GM18867 (cell line): ENCODE measurements at regions not wholly inside any gene's neighbourhood (a gene's known extent, or its start where the extent isn't known, plus 50 kb on each side); places are given as distances from the start of the nearest gene placed in this dataset.
"Not testable (repeated sequence)": the region's sequence is repeated elsewhere in the genome, so short reads cannot be mapped to it uniquely, and the experiment has no call there.

ENCODE experiments used
- ATAC-seq: cut with Tn5 transposase; IDR thresholded peaks from one replicate; pipeline ENCODE4 v1.9.1; 2021; ENCODE audit warnings: mild to moderate bottlenecking, moderate library complexity; ENCODE audit not compliant: unreplicated experiment

GRCh38 chrX:54615109-54615508 lies 85.1 kb downstream of the GNL3L start:
- no peak for ATAC-seq

- ATAC-seq, result no peak
Measured at GRCh38 chrX:54633641-54634040, 103.6 kb downstream of the GNL3L start.

DNA sequence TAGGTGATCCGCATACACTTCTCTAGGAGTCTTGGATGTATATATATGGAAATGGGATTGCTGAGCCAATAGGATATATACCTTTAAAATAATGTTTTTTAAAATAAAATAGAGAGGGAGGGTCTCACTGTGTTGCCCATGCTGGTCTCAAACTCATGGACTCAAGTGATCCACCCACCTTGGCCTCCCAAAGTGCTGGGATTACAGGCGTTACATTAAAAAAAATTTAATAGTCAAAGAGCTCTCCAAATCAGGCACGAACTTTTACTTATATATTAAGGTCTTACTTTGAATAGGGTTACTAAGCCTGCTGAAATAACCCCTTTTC lies 109.0 kb downstream of the GNL3L start:
- ATAC-seq, result no peak

DNA sequence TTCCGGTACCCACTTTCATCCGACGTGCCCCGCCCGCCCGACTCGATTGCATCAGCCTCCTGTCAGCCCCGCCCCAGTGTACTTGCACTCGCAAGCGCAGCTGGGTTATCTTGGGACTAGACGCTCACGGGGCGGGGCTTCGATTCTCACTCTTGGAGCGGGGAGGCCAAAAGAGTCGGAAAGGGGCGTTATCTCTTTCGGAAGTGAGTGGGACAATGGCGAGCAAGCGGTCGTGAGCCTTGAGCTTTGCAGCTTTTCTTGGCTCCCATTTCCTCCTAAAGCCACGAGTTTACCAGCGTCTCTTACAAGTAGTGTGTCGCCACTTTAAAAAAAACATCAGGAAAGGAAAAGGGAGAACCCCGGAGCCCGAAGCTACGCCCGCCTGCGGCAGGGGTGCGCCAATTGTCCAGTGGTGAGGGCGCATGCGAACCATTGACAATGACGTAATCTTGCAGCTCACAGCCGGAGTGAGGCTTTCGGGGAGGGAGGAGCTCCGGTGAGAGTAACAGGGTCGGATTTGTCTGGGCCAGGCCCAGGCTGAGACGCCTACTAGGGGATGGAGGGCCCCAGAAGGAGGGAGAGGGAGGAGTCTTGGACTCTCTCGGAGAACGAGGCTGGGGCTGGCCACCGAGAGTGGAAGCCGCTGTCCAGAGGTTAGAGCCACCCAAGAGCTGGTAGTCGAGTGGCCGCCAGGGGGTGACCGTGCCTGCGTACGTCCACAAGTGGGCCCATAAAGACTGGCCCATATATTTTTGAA lies 109.5 kb downstream of the GNL3L start:
- ATAC-seq, result peak; percentile 91

DNA sequence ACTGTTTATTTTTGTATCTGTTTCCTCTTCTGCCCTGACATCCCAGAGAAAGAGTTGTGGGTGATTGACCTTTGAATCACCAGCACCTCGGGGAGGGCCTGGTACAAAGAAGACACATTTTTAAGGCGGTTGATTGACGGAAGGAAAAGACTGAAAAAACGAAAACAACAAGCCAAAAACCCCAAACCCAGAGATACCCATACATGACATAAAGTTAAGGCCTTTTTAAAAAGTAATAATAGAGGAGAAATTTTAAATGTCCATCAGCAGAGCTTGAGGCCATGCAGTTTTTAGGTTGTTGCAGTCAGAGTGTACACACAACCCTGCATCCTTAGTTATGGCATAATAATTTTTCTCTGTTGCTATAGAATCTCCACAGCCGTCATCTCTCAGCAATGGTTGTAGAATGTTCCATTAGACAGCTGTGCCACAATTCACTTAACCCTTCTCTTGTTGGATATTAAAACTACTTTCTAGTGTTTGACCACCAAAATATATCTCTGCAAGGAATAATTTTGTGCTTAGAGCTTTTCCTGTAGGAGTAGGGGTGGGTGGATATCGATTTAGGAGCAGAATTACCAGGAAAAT lies 110.2 kb downstream of the GNL3L start:
- no peak for ATAC-seq

DNA sequence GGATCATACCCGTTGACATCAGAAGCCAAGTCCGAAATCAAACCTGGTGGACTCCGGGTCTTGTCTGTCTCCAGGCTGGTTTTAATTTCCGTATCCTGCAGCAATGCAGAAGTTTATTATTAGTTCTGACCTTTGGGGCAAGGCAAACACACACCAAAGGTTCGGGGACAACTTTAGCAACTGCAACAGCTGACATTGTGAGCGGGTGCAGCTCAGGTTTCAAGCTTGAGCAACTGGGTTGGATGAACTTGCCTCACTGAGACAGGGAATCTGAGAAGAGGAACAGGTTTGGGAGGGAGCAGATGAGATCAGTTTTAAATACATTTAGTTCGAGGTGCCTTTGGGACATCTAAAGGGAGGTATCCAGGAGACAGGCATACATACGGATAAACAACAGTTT lies 110.7 kb downstream of the GNL3L start:
- ATAC-seq, result no peak

- no peak for ATAC-seq
Measured at GRCh38 chrX:54641530-54641929, 111.5 kb downstream of the GNL3L start.

DNA sequence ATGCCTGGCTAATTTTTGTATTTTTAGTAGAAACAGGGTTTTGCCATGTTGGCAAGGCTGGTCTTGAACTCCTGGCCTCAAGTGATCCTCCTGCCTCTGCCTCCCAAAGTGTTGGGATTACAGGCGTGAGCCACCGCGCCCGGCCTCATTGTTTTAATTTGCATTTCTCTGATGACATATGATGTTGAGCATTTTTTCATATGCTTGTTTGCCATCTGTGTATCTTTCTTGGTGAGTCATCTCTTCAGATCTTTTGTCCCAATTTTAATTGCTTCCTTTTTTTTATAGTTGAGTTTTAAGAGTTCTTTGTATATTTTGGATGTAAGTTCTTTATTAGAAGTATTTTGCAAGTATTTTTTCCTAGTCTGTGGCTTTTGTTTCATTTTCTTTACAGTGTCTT lies 117.6 kb downstream of the GNL3L start:
- ATAC-seq, result not testable (repeated sequence)

DNA sequence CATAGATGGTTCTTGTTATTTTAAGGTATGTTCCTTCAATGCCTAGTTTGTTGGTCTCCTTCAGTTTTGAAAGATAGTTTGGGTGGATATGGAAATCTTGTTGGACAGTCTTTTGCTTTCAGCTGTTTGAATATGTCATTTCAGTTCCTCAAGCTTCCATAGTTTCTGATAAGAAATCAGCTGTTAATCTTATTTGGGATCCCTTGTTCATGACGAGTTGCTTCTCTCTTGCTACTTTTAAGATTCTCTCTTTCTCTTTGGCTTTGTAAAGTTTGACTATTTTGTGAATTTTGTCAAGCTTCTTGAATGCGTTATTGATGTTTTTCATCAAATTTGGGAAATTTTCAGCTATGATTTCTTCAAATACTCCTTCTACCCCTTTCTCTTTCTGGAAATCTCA lies 129.5 kb downstream of the GNL3L start:
- ATAC-seq, result no peak

DNA sequence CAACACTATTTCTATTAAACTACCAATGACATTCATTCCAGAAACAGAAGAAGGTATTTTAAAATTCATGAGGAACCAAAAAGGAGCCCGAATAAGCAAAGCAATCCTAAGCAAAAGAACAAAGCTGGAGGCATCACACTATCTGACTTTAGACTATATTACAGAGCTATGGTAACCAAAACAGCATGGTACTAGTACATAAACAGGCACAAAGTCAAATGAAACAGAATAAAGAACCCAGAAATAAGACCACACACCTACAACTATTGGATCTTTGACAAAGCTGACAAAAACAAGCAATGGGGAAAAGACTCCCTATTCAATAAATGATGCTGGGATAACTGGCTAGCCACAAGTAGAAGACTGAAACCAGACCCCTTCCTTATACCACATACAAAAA lies 122.3 kb downstream of the ITIH6 start:
- ATAC-seq, result no peak

DNA sequence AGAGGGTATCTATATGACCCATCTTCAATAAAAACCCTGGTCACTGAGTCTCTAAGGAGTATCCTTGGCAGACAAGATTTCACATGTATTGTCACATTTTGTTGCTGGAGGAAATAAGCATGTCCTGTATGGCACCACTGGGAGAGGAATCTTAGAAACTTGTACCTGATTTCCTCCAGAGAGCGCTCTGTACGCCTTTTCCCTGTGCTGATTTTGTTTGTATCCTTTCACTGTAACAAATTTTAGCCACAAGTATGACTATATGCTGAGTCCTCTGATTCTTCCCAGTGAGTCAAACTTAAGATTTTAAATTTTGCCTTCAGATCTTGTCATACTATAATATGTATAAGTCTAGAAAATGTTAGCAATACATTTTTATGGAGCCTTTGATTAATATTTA lies 102.8 kb downstream of the ITIH6 start:
- ATAC-seq, result no peak

DNA sequence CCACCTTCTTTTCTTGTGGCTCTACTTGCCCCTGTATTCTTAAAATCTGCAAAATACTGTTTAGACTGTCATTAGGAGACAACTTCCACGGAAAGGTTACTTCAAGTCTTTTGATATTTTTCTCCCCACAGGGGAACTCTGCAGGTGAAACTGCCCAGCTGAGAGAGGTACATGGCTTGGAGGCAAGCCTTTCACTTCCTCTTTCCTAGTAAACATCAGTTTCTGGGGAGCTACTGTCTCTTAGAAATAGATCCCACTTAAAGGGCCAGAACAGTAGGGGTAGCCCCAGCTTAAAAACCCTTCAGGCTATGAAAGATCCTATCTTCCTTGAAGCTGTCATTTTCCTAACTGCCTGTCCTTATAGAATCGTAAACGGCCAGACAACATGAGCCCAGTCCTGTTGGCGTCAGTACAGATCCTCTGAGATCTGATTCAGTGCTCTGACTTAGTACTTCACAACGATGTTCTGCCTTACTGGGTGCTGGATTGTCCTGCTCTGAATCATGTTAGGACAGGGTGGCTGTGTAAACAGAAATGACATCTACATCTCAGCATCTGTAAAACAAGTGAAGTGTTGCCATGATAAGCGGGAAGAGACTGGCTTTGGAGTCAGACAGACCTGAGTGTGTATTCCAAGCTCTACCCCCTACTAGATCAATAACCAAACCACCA lies 102.1 kb downstream of the ITIH6 start:
- peak; percentile 99 for ATAC-seq
